GM19372 (cell line): ENCODE measurements at regions not wholly inside any gene's neighbourhood (a gene's known extent, or its start where the extent isn't known, plus 50 kb on each side); places are given as distances from the start of the nearest gene placed in this dataset.
"Not testable (repeated sequence)": the region's sequence is repeated elsewhere in the genome, so short reads cannot be mapped to it uniquely, and the experiment has no call there.

Source experiments
- ATAC-seq: cut with Tn5 transposase; IDR thresholded peaks from one replicate; pipeline ENCODE4 v1.9.1; 2021; ENCODE audit warnings: mild to moderate bottlenecking, low read depth, moderate library complexity; ENCODE audit not compliant: unreplicated experiment

- no peak for ATAC-seq
Measured at GRCh38 chr19:32053376-32053775, 292.0 kb upstream of the ZNF507 start.

GRCh38 chr19:32053861-32054260 is 291.5 kb upstream of the ZNF507 start:
- no peak for ATAC-seq

- no peak for ATAC-seq
Measured at GRCh38 chr19:32058131-32058530, 287.3 kb upstream of the ZNF507 start.

- no peak for ATAC-seq
Measured at GRCh38 chr19:32061315-32061714, 284.1 kb upstream of the ZNF507 start.

- ATAC-seq = no peak
Measured at GRCh38 chr19:32063601-32064000, 281.8 kb upstream of the ZNF507 start.

- ATAC-seq = no peak
Measured at GRCh38 chr19:32066056-32066455, 279.4 kb upstream of the ZNF507 start.

GRCh38 chr19:32067685-32068084 is 277.7 kb upstream of the ZNF507 start:
- ATAC-seq = no peak

- no peak for ATAC-seq
Measured at GRCh38 chr19:32068793-32069192, 276.6 kb upstream of the ZNF507 start.

- ATAC-seq = no peak
Measured at GRCh38 chr19:32070101-32070500, 275.3 kb upstream of the ZNF507 start.

- ATAC-seq = no peak
Measured at GRCh38 chr19:32082028-32082427, 263.4 kb upstream of the ZNF507 start.

- ATAC-seq = not testable (repeated sequence)
Measured at GRCh38 chr19:32084756-32085363, 260.6 kb upstream of the ZNF507 start.

GRCh38 chr19:32091241-32091640 is 254.2 kb upstream of the ZNF507 start:
- no peak for ATAC-seq

GRCh38 chr19:32097011-32097410 is 248.4 kb upstream of the ZNF507 start:
- ATAC-seq = no peak

- ATAC-seq = no peak
Measured at GRCh38 chr19:32097620-32098019, 247.8 kb upstream of the ZNF507 start.

- ATAC-seq = no peak
Measured at GRCh38 chr19:32098968-32099367, 246.4 kb upstream of the ZNF507 start.

GRCh38 chr19:32101206-32101605 is 244.2 kb upstream of the ZNF507 start:
- no peak for ATAC-seq

GRCh38 chr19:32103541-32103940 is 241.9 kb upstream of the ZNF507 start:
- ATAC-seq = no peak

GRCh38 chr19:32104153-32104849 is 241.1 kb upstream of the ZNF507 start:
- ATAC-seq = no peak

- ATAC-seq = no peak
Measured at GRCh38 chr19:32104850-32105235, 240.6 kb upstream of the ZNF507 start.

- ATAC-seq = no peak
Measured at GRCh38 chr19:32105527-32106310, 239.7 kb upstream of the ZNF507 start.

- ATAC-seq = no peak
Measured at GRCh38 chr19:32122258-32122657, 223.2 kb upstream of the ZNF507 start.
